ENCODE measurements at regions not wholly inside any gene's neighbourhood (a gene's known extent, or its start where the extent isn't known, plus 50 kb on each side); places are given as distances from the start of the nearest gene placed in this dataset.

DNA sequence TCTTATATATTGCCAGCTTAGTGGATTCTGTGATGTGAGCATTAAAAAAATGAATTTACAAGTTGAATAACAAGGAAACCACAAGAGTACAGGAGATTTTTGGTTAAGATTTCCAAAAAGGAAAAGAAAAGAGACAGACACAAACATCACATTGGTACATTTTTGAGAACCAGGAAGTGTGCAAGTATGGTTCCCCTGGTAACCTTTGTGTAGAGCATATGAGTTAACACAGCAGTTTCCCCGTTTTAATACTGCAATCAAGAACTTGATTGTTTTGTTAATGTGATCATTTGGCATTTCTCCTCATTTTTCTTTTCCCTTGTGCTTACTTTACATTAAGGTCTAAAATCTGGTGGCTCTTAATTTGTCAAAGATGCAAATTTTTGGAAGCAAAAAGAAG, 490.4 kb upstream of the ATP2B1 start:
- Histone ChIP-seq H3K27me3 (ENCODE audit: control insufficient read depth, insufficient read depth, low read length) (no peaks in the 10 kb centered on the region), H3K4me2 (ENCODE audit: low read length) (no peak overlapping the region), H3K9ac (ENCODE audit: low read depth, low read length) (no peak overlapping the region), H3K4me1 (ENCODE audit: control insufficient read depth, insufficient read depth, low read length) (no peaks in the 10 kb centered on the region), H3K9me3 (replicated peaks; ENCODE audit: low read length) (no peaks in the 10 kb centered on the region), H3K36me3 (ENCODE audit: insufficient read depth, low read length) (no peaks in the 10 kb centered on the region), H3K4me3 (ENCODE audit: low read length) (no peak overlapping the region)

DNA sequence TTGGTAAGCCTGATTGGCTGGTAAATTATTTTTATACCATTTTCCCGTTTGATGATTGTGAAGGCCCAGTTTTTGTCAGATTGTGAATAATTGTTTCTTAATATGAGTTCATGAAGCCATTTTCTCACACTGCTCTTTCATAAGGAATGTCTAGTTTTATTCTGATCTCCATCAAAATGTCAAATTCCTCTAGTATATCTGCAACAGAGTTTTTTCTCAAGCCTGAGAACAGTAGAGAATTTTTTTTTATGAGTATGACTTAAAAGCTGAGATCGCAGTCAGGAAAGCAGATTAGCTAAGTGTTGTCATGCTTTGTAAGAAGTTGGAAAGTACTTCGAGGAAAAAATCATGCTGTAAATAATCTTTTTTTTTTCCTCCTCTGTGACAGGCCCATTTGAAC, 484.9 kb upstream of the ATP2B1 start:
- H3K36me3 ChIP-seq (ENCODE audit: insufficient read depth, low read length): no peaks in the 10 kb centered on the region
- H3K9me3 ChIP-seq (replicated peaks; ENCODE audit: low read length): no peaks in the 10 kb centered on the region
- no peak overlapping the region for H3K4me3 ChIP-seq (ENCODE audit: low read length)
- H3K4me2 ChIP-seq (ENCODE audit: low read length): no peak overlapping the region
- H3K27me3 ChIP-seq (ENCODE audit: control insufficient read depth, insufficient read depth, low read length): no peaks in the 10 kb centered on the region
- no peak overlapping the region for H3K9ac ChIP-seq (ENCODE audit: low read depth, low read length)
- H3K4me1 ChIP-seq (ENCODE audit: control insufficient read depth, insufficient read depth, low read length): no peaks in the 10 kb centered on the region

DNA sequence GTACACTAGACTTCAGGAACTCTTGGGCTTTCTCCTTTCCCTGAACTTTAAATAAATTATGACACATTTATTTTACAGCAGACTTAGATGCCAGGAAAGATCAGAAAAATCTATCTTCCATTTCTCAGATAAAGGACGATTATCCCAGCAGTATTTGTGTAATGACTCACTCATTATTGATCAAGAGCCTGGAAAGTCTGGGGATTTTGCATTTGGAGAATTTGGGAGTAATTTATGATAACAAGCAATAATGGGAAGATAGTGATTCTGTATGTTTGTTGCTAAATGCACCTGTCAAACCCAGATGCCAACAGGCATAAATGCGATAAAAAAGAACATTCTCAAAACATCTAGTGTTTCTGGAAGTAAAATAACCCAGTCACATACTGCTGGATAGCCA, 480.2 kb upstream of the ATP2B1 start:
- no peaks in the 10 kb centered on the region for H3K27me3 ChIP-seq (ENCODE audit: control insufficient read depth, insufficient read depth, low read length)
- no peaks in the 10 kb centered on the region for H3K36me3 ChIP-seq (ENCODE audit: insufficient read depth, low read length)
- no peak overlapping the region for H3K4me2 ChIP-seq (ENCODE audit: low read length)
- no peak overlapping the region for H3K9ac ChIP-seq (ENCODE audit: low read depth, low read length)
- no peak overlapping the region for H3K4me3 ChIP-seq (ENCODE audit: low read length)
- H3K9me3 ChIP-seq (replicated peaks; ENCODE audit: low read length): no peaks in the 10 kb centered on the region
- H3K4me1 ChIP-seq (ENCODE audit: control insufficient read depth, insufficient read depth, low read length): no peaks in the 10 kb centered on the region

DNA sequence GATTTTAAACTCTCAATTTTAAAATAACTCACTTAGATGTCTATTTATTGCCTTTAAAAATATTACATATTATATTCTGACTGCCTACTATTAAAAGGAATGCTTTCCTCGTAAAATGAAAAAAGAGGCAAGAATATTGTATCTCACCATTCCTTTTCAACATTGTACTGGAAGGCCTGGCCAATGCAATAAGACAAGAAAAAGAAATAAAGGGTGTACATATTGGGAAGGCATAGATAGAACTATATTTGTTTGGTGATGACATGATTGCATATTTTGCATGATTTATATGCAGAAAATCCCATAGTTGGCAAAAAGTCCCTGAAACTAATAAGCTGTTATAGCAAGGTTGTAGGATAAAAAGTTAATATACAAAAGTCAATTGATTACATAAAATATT, 474.6 kb upstream of the ATP2B1 start:
- H3K27me3 ChIP-seq (ENCODE audit: control insufficient read depth, insufficient read depth, low read length): no peaks in the 10 kb centered on the region
- no peaks in the 10 kb centered on the region for H3K36me3 ChIP-seq (ENCODE audit: insufficient read depth, low read length)
- H3K9ac ChIP-seq (ENCODE audit: low read depth, low read length): no peak overlapping the region
- H3K4me2 ChIP-seq (ENCODE audit: low read length): no peak overlapping the region
- H3K4me3 ChIP-seq (ENCODE audit: low read length): no peak overlapping the region
- no peaks in the 10 kb centered on the region for H3K9me3 ChIP-seq (replicated peaks; ENCODE audit: low read length)
- H3K4me1 ChIP-seq (ENCODE audit: control insufficient read depth, insufficient read depth, low read length): no peaks in the 10 kb centered on the region

DNA sequence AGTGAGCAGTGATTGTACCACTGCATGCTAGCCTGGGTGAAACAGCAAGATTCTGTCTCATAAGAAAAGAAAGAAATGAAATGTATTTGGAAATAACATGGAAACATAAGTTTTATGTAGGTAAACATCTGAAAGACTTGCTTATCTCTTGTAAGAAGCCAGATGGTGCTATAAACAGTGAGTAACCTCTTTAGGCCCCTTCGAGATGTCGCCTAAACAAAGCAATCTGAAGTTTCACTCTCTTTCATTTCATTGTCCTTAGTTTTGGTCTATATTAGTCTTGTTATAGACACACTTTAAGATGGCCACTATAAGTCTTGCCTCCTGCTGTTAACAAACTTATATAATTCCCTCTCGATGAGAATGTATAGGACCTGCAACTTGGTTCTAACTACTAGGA, 472.6 kb upstream of the ATP2B1 start:
- H3K9me3 ChIP-seq (replicated peaks; ENCODE audit: low read length): no peaks in the 10 kb centered on the region
- no peak overlapping the region for H3K4me2 ChIP-seq (ENCODE audit: low read length)
- no peaks in the 10 kb centered on the region for H3K36me3 ChIP-seq (ENCODE audit: insufficient read depth, low read length)
- H3K4me3 ChIP-seq (ENCODE audit: low read length): no peak overlapping the region
- no peaks in the 10 kb centered on the region for H3K27me3 ChIP-seq (ENCODE audit: control insufficient read depth, insufficient read depth, low read length)
- H3K4me1 ChIP-seq (ENCODE audit: control insufficient read depth, insufficient read depth, low read length): no peaks in the 10 kb centered on the region
- no peak overlapping the region for H3K9ac ChIP-seq (ENCODE audit: low read depth, low read length)

DNA sequence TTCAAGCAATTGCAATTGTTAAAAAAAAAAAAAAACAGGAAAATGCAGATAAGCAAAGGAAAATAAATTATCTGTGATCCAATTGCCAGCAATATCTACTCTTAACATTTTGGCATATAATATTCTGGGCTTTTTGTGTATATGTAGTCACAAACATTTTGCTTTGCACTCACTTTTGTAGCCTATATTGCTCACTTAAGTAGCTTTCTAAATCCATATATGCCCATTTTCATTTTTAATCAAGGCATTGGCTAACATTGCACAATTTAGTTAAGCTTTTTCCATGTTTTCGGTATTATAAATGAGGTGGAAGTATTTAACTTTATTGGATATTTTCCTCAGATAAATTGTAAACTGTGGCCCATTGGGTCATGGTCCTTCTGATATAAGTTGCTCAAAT, 466.3 kb upstream of the ATP2B1 start:
- Histone ChIP-seq H3K4me3 (ENCODE audit: low read length) (no peak overlapping the region), H3K4me2 (ENCODE audit: low read length) (no peak overlapping the region), H3K9me3 (replicated peaks; ENCODE audit: low read length) (no peaks in the 10 kb centered on the region), H3K9ac (ENCODE audit: low read depth, low read length) (no peak overlapping the region), H3K4me1 (ENCODE audit: control insufficient read depth, insufficient read depth, low read length) (no peaks in the 10 kb centered on the region), H3K36me3 (ENCODE audit: insufficient read depth, low read length) (no peaks in the 10 kb centered on the region), H3K27me3 (ENCODE audit: control insufficient read depth, insufficient read depth, low read length) (no peaks in the 10 kb centered on the region)

DNA sequence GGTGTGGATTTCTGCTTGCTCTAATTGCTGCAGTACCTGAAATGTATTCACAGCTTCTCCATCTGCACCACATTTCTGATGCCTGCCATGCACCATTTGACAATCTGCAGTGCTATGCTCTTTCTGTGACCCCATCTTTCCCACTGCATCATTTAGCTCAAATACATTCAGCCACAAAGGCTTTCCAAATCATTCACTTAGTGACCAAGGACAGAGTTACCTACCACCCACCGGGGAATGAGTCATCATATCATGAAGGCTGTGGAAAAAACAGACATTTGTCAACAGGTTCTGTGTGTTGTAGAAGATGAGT, 465.5 kb upstream of the ATP2B1 start:
- no peaks in the 10 kb centered on the region for H3K4me1 ChIP-seq (ENCODE audit: control insufficient read depth, insufficient read depth, low read length)
- H3K9ac ChIP-seq (ENCODE audit: low read depth, low read length): no peak overlapping the region
- no peaks in the 10 kb centered on the region for H3K36me3 ChIP-seq (ENCODE audit: insufficient read depth, low read length)
- no peak overlapping the region for H3K4me2 ChIP-seq (ENCODE audit: low read length)
- no peaks in the 10 kb centered on the region for H3K27me3 ChIP-seq (ENCODE audit: control insufficient read depth, insufficient read depth, low read length)
- H3K4me3 ChIP-seq (ENCODE audit: low read length): no peak overlapping the region
- H3K9me3 ChIP-seq (replicated peaks; ENCODE audit: low read length): no peaks in the 10 kb centered on the region

DNA sequence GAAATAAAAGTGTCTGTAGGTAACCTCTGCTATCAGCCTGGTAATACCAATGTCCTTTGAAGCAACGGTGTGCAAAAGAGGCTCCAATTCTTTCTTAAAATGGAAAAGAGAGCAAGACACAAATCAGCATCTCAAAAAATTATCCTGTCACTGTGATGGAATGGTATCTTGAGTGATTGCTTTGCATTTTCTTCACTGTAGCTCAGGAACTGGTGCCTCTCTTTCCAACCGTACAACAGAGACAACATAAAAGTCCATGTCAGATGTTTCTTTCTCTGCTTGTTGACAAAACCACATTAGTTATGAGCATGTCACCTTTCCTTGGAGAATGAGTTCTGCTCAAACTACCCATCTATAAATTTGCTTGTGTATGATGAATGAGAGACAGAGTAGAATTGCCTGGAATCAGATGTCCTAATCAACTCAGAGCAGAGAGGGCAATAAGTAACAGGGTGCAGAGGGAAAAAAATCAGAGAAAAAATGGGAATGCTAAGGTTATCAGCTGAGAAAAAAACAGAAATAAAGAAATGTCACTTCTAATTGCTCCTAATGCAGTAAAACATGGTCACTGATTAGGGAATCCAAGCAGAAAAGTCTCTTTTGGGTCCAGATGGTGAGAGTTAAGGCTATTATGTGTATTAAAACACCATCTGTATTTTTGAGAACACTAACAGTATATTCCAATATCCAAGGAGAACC, 465.0 kb upstream of the ATP2B1 start:
- no peaks in the 10 kb centered on the region for H3K27me3 ChIP-seq (ENCODE audit: control insufficient read depth, insufficient read depth, low read length)
- H3K36me3 ChIP-seq (ENCODE audit: insufficient read depth, low read length): no peaks in the 10 kb centered on the region

DNA sequence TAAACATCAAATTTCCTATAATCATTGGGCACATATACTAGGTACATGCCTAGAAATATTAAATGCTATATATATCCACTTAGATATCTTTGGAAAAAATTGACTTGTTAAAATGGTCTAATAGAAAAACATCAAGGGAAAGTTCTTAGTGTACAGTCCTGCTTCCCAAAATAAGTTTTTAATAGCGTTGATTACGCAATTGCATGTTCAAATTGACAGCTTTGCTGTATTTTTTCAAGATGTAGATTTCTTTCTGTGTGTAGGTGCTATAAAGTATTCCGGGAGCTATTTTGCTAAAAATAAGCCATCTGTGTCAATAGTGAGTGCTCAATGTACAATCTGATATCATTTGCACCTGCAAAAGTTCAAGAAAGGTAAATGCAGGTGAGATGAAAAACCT, 463.9 kb upstream of the ATP2B1 start:
- Histone ChIP-seq H3K36me3 (ENCODE audit: insufficient read depth, low read length) (no peaks in the 10 kb centered on the region), H3K9me3 (replicated peaks; ENCODE audit: low read length) (no peaks in the 10 kb centered on the region)

More for the DNA sequence above, 465.0 kb upstream of the ATP2B1 start:
- no peak overlapping the region for H3K9ac ChIP-seq (ENCODE audit: low read depth, low read length)
- H3K9me3 ChIP-seq (replicated peaks; ENCODE audit: low read length): no peaks in the 10 kb centered on the region
- no peak overlapping the region for H3K4me3 ChIP-seq (ENCODE audit: low read length)
- H3K4me1 ChIP-seq (ENCODE audit: control insufficient read depth, insufficient read depth, low read length): no peaks in the 10 kb centered on the region
- H3K4me2 ChIP-seq (ENCODE audit: low read length): no peak overlapping the region

DNA sequence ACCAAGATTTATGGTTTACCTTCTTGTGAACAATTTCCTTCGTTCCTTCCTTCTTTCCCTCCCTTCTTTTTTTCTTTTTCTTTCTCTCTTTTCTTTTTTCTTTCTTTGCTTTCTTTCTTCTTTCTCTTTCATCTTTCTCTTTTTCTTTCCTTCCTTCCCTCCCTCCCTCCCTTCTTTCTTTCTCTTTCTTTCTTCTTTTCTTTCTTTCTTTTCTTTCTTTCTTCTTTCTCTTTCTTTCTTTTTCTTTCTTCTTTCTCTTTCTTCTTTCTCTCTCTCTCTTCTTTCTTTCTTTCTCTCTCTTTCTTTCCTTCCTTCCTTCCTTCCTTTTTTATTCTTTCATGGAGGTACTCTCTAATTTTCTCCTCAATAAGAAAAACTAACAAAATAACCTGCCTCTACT, 462.1 kb upstream of the ATP2B1 start:
- H3K4me3 ChIP-seq (ENCODE audit: low read length): no peak overlapping the region
- H3K4me2 ChIP-seq (ENCODE audit: low read length): no peak overlapping the region
- no peaks in the 10 kb centered on the region for H3K4me1 ChIP-seq (ENCODE audit: control insufficient read depth, insufficient read depth, low read length)

More for the DNA sequence above, 463.9 kb upstream of the ATP2B1 start:
- no peak overlapping the region for H3K9ac ChIP-seq (ENCODE audit: low read depth, low read length)
- H3K4me3 ChIP-seq (ENCODE audit: low read length): no peak overlapping the region
- no peak overlapping the region for H3K4me2 ChIP-seq (ENCODE audit: low read length)
- no peaks in the 10 kb centered on the region for H3K4me1 ChIP-seq (ENCODE audit: control insufficient read depth, insufficient read depth, low read length)
- H3K27me3 ChIP-seq (ENCODE audit: control insufficient read depth, insufficient read depth, low read length): no peaks in the 10 kb centered on the region

DNA sequence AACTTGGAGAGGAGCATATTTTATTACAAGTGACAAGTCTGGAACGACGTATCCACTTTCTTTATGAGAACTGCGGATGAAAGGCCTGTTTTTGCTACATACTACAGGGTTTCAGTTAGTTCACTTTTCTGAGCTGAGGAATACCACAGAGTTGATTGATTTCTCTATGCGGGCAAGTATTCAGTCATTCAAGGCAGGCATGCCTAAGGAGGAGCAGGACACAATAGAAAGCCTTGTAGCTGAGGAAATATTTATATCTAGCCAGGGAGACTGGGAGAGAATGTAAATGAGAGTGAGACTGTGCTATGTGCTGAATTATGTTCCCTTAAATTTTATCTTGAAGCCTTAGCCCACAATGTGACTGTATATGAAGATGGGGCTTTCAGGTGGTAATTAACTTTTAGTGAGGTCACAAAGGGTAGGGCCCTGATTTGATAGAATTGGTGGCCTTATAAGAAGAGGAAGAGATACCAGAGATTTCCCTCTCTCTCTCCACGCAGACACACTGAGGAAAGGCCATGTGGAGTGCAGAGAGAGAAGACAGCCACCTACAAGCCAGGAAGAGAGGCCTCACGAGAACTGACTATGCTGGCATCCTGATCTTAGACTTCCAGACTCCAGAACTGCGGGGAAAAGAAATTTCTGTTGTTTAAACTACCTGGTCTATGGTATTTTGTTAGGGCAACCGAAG, 459.0 kb upstream of the ATP2B1 start:
- H3K36me3 ChIP-seq (ENCODE audit: insufficient read depth, low read length): no peaks in the 10 kb centered on the region
- no peaks in the 10 kb centered on the region for H3K9me3 ChIP-seq (replicated peaks; ENCODE audit: low read length)
- H3K4me3 ChIP-seq (ENCODE audit: low read length): no peak overlapping the region
- no peaks in the 10 kb centered on the region for H3K4me1 ChIP-seq (ENCODE audit: control insufficient read depth, insufficient read depth, low read length)
- no peak overlapping the region for H3K4me2 ChIP-seq (ENCODE audit: low read length)
- H3K27me3 ChIP-seq (ENCODE audit: control insufficient read depth, insufficient read depth, low read length): no peaks in the 10 kb centered on the region
- no peak overlapping the region for H3K9ac ChIP-seq (ENCODE audit: low read depth, low read length)

More for the DNA sequence above, 462.1 kb upstream of the ATP2B1 start:
- Histone ChIP-seq H3K9me3 (replicated peaks; ENCODE audit: low read length) (no peaks in the 10 kb centered on the region), H3K27me3 (ENCODE audit: control insufficient read depth, insufficient read depth, low read length) (no peaks in the 10 kb centered on the region), H3K36me3 (ENCODE audit: insufficient read depth, low read length) (no peaks in the 10 kb centered on the region), H3K9ac (ENCODE audit: low read depth, low read length) (no peak overlapping the region)

DNA sequence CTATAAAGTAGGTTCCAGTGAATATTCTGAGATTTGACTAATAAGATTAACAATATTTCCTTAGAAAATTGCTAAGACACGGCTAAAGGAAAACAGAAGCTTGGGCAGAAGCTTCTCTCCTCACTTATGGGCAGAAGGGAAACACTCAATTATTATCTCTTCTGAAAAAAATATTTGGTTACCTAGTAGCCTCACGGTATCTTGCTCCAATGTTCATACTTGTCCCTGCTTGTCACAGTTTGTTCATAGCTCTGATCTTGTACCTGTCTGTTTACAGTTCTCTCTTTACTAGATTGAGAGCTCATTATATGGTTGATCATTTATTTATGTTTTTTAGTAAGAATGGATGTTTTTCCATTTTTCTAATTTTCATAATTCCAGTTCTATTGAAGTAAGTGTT, 458.0 kb upstream of the ATP2B1 start:
- Histone ChIP-seq H3K4me2 (ENCODE audit: low read length) (no peak overlapping the region), H3K9me3 (replicated peaks; ENCODE audit: low read length) (no peaks in the 10 kb centered on the region), H3K4me1 (ENCODE audit: control insufficient read depth, insufficient read depth, low read length) (no peaks in the 10 kb centered on the region), H3K27me3 (ENCODE audit: control insufficient read depth, insufficient read depth, low read length) (no peaks in the 10 kb centered on the region), H3K4me3 (ENCODE audit: low read length) (no peak overlapping the region), H3K36me3 (ENCODE audit: insufficient read depth, low read length) (no peaks in the 10 kb centered on the region), H3K9ac (ENCODE audit: low read depth, low read length) (no peak overlapping the region)
